ENCODE measurements at regions not wholly inside any gene's neighbourhood (a gene's known extent, or its start where the extent isn't known, plus 50 kb on each side); places are given as distances from the start of the nearest gene placed in this dataset.

DNA sequence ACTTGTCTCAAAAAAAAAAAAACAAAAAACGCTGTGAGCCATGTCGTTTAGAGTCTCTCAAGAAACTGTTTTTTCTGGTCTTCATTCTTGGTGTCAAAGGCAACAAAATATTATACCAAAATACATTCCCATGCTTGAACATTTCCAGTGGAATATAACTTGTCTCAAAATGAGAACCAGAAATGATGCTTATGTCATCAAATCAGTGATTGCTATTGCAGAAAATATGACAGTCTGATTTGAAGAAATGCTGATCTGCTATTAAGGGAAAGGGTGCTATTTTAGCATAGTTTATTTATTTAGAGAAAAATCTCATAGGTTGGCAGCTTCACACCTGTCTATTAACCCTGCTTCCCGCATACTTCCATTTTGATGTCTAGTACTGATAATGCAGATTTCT, 82.4 kb upstream of the ACSL3 start:
- TF ChIP-seq ESRRG (CRISPR knock-in tag; IDR thresholded peaks at IDR 0.05) = no peak
- no peak for TF ChIP-seq OSR1 (CRISPR knock-in tag; IDR thresholded peaks at IDR 0.05)
- no peak for ATAC-seq

DNA sequence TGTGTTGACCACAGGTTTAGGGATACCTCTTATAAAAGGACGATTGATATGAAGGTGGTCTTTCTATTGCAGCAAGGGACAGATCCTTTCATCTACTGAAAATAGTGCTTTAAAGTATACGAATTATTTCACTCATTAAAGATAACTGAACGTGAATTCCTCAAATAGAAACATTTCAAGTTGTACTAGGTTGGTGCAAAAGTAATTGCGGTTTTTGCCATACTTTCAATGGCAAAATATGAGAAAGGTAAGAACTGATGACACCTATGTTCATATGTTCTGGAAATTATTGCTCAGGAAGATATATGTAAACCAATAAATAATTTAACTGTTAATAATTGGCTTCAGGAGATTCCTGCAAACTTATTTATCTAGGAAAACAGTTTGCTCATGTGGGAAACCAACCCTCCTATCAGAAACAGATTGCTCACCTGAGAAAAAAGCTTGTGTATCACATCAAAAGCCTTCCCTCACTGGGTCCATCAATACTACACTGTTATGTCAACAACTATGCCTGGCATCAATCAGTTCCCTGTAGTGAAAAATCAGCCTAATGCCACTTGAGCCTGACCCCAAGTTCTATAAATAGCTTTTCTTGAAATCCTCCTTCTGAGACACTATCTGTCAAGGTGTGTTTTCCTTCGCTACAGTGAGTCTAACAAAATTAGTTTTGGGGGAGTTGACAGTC, 81.5 kb upstream of the ACSL3 start:
- TF ChIP-seq CSDC2 (CRISPR knock-in tag; IDR thresholded peaks at IDR 0.05) = no peak
- TF ChIP-seq, protein P1, sequence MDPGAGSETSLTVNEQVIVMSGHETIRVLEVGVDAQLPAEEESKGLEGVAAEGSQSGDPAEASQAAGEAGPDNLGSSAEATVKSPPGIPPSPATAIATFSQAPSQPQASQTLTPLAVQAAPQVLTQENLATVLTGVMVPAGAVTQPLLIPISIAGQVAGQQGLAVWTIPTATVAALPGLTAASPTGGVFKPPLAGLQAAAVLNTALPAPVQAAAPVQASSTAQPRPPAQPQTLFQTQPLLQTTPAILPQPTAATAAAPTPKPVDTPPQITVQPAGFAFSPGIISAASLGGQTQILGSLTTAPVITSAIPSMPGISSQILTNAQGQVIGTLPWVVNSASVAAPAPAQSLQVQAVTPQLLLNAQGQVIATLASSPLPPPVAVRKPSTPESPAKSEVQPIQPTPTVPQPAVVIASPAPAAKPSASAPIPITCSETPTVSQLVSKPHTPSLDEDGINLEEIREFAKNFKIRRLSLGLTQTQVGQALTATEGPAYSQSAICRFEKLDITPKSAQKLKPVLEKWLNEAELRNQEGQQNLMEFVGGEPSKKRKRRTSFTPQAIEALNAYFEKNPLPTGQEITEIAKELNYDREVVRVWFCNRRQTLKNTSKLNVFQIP (CRISPR knock-in tag; IDR thresholded peaks at IDR 0.05; ENCODE audit: borderline replicate concordance, low read depth) = no peak
- TF ChIP-seq, protein P2, sequence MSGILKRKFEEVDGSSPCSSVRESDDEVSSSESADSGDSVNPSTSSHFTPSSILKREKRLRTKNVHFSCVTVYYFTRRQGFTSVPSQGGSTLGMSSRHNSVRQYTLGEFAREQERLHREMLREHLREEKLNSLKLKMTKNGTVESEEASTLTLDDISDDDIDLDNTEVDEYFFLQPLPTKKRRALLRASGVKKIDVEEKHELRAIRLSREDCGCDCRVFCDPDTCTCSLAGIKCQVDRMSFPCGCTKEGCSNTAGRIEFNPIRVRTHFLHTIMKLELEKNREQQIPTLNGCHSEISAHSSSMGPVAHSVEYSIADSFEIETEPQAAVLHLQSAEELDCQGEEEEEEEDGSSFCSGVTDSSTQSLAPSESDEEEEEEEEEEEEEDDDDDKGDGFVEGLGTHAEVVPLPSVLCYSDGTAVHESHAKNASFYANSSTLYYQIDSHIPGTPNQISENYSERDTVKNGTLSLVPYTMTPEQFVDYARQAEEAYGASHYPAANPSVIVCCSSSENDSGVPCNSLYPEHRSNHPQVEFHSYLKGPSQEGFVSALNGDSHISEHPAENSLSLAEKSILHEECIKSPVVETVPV (CRISPR knock-in tag; IDR thresholded peaks at IDR 0.05) = no peak
- no peak for TF ChIP-seq ISL1 (CRISPR knock-in tag; IDR thresholded peaks at IDR 0.05)
- TF ChIP-seq, protein P3, sequence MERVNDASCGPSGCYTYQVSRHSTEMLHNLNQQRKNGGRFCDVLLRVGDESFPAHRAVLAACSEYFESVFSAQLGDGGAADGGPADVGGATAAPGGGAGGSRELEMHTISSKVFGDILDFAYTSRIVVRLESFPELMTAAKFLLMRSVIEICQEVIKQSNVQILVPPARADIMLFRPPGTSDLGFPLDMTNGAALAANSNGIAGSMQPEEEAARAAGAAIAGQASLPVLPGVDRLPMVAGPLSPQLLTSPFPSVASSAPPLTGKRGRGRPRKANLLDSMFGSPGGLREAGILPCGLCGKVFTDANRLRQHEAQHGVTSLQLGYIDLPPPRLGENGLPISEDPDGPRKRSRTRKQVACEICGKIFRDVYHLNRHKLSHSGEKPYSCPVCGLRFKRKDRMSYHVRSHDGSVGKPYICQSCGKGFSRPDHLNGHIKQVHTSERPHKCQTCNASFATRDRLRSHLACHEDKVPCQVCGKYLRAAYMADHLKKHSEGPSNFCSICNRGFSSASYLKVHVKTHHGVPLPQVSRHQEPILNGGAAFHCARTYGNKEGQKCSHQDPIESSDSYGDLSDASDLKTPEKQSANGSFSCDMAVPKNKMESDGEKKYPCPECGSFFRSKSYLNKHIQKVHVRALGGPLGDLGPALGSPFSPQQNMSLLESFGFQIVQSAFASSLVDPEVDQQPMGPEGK (CRISPR knock-in tag; IDR thresholded peaks at IDR 0.05; ENCODE audit: borderline replicate concordance) = no peak
- TF ChIP-seq ZNF8 (CRISPR knock-in tag; IDR thresholded peaks at IDR 0.05) = no peak
- TF ChIP-seq ESRRG (CRISPR knock-in tag; IDR thresholded peaks at IDR 0.05) = no peak
- no peak for TF ChIP-seq ZNF565 (CRISPR knock-in tag; conservative IDR thresholded peaks at IDR 0.05; ENCODE audit: low read depth)
- no peak for TF ChIP-seq ZNF70 (CRISPR knock-in tag; IDR thresholded peaks at IDR 0.05)
- no peak for ATAC-seq

DNA sequence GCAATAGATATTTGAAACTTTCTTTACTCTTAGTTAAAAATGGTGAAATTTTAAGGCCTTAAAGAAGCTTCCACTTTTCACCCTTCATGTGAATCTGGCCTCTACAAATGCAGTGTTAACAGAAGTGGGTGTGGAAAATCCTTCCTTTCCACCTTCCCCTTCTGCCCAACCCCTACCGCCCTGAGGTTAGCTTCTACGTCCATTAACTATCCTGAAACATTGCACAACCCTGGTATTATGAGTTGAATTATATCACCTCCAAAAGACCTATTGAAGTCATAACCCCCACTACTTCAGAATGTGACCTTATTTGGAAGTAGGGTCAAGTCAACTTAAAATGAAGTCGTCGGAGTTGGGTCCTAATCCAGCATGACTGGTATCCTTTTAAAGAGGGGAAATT, 80.8 kb upstream of the ACSL3 start:
- TF ChIP-seq CSDC2 (CRISPR knock-in tag; IDR thresholded peaks at IDR 0.05) = no peak
- TF ChIP-seq, protein P4, sequence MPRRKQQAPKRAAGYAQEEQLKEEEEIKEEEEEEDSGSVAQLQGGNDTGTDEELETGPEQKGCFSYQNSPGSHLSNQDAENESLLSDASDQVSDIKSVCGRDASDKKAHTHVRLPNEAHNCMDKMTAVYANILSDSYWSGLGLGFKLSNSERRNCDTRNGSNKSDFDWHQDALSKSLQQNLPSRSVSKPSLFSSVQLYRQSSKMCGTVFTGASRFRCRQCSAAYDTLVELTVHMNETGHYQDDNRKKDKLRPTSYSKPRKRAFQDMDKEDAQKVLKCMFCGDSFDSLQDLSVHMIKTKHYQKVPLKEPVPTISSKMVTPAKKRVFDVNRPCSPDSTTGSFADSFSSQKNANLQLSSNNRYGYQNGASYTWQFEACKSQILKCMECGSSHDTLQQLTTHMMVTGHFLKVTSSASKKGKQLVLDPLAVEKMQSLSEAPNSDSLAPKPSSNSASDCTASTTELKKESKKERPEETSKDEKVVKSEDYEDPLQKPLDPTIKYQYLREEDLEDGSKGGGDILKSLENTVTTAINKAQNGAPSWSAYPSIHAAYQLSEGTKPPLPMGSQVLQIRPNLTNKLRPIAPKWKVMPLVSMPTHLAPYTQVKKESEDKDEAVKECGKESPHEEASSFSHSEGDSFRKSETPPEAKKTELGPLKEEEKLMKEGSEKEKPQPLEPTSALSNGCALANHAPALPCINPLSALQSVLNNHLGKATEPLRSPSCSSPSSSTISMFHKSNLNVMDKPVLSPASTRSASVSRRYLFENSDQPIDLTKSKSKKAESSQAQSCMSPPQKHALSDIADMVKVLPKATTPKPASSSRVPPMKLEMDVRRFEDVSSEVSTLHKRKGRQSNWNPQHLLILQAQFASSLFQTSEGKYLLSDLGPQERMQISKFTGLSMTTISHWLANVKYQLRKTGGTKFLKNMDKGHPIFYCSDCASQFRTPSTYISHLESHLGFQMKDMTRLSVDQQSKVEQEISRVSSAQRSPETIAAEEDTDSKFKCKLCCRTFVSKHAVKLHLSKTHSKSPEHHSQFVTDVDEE (CRISPR knock-in tag; IDR thresholded peaks at IDR 0.05) = no peak
- no peak for TF ChIP-seq RARB (CRISPR knock-in tag; IDR thresholded peaks at IDR 0.05)
- TF ChIP-seq, protein P2 (CRISPR knock-in tag; IDR thresholded peaks at IDR 0.05) = no peak
- no peak for TF ChIP-seq ESRRG (CRISPR knock-in tag; IDR thresholded peaks at IDR 0.05)
- no peak for ATAC-seq

DNA sequence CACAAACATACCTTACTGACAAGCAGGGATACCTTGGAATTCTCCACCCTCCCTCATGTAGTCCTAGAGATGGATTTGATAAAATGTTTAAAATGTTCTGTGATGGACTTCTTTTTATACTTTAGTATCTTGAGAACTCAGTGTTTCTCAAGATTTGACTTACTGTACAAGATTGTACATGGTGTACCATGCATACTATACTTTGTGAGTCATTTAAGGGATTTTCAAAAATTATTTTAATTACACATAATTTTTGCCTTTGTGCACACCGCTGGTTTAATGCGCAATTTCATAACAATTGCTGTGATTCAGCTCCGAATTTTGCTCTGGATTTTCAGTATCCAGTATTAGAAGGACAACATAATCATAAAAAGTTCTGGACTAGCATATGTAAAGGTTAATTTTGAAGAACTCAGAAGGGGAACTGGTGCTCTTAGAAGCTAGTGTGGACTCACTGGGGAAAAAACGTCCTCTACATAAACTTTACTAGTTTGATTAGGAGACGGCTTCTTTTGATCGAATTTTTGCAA, 78.6 kb upstream of the ACSL3 start:
- no peak for ATAC-seq
- TF ChIP-seq PPARA (CRISPR knock-in tag; IDR thresholded peaks at IDR 0.05; ENCODE audit: borderline replicate concordance) (no peak), TCF4 (CRISPR knock-in tag; IDR thresholded peaks at IDR 0.05; ENCODE audit: borderline replicate concordance) (no peak), ARNTL (CRISPR knock-in tag; IDR thresholded peaks at IDR 0.05; ENCODE audit: borderline replicate concordance, low read depth) (no peak), ZNF8 (CRISPR knock-in tag; IDR thresholded peaks at IDR 0.05) (no peak), CSDC2 (CRISPR knock-in tag; IDR thresholded peaks at IDR 0.05) (no peak), ZFP30 (CRISPR knock-in tag; IDR thresholded peaks at IDR 0.05) (no peak), BACH2 (CRISPR knock-in tag; IDR thresholded peaks at IDR 0.05; ENCODE audit: borderline replicate concordance) (no peak)

Data from SK-N-SH treated with all-trans-retinoic acid at 6 μM for 48 hours (cell line).